ENCODE measurements at regions not wholly inside any gene's neighbourhood (a gene's known extent, or its start where the extent isn't known, plus 50 kb on each side); places are given as distances from the start of the nearest gene placed in this dataset.
"Not testable (repeated sequence)": the region's sequence is repeated elsewhere in the genome, so short reads cannot be mapped to it uniquely, and the experiment has no call there.

GRCh38 chrX:120725874-120726273, 96.0 kb upstream of the C1GALT1C1 start:
- H3K27ac Mint-ChIP-seq: no peak overlapping the region
- H3K4me1 Mint-ChIP-seq: no peaks in the 10 kb centered on the region
- H3K36me3 ChIP-seq (ENCODE audit: control insufficient read depth, insufficient read depth, low read length): no peaks in the 10 kb centered on the region
- peaks cover 52% of the 10 kb centered on the region for H3K9me3 Mint-ChIP-seq
- H3K4me1 ChIP-seq (ENCODE audit: control insufficient read depth, insufficient read depth, low read length): no peaks in the 10 kb centered on the region
- H3K27me3 Mint-ChIP-seq (ENCODE audit: insufficient read depth): peaks cover 6% of the 10 kb centered on the region
- no peaks in the 10 kb centered on the region for H3K36me3 Mint-ChIP-seq (ENCODE audit: low read depth)
- H3K4me3 ChIP-seq (ENCODE audit: low read length): no peak overlapping the region
- 85 to 100% methylated on average over 1 of the region's 1 CpG for WGBS, 2 experiments (ENCODE audit: insufficient coverage in 1 of 2, insufficient read length in 1 of 2)
- TF ChIP-seq CTCF (conservative IDR thresholded peaks at IDR 0.05): no peak
- no peak for DNase-seq
- H3K27ac ChIP-seq (ENCODE audit: low read depth, low read length): no peak overlapping the region
- no peaks in the 10 kb centered on the region for H3K27me3 ChIP-seq (ENCODE audit: control insufficient read depth, insufficient read depth, low read length, poor library complexity, severe bottlenecking)
- H3K9ac ChIP-seq (ENCODE audit: extremely low read depth, low read length, poor library complexity, severe bottlenecking): no peak overlapping the region
- no peaks in the 10 kb centered on the region for H3K9me3 ChIP-seq (ENCODE audit: control insufficient read depth, low read length)
- no peak overlapping the region for H3K4me3 Mint-ChIP-seq

GRCh38 chrX:120719622-120720021, 89.8 kb upstream of the C1GALT1C1 start:
- Mint-ChIP-seq H3K4me3 (no peak overlapping the region), H3K4me1 (no peaks in the 10 kb centered on the region), H3K9me3 (peaks cover 52% of the 10 kb centered on the region), H3K36me3 (ENCODE audit: low read depth) (no peaks in the 10 kb centered on the region), H3K27me3 (ENCODE audit: insufficient read depth) (peaks cover 3% of the 10 kb centered on the region), H3K27ac (no peak overlapping the region)
- H3K27ac ChIP-seq (ENCODE audit: low read depth, low read length): no peak overlapping the region
- no peaks in the 10 kb centered on the region for H3K9me3 ChIP-seq (ENCODE audit: control insufficient read depth, low read length)
- no peak for DNase-seq
- no peak overlapping the region for H3K9ac ChIP-seq (ENCODE audit: extremely low read depth, low read length, poor library complexity, severe bottlenecking)
- 89% methylated on average over 2 of the region's 2 CpGs; no CpG with 5 or more reads in 1 of the 2 experiments for WGBS, 2 experiments (ENCODE audit: insufficient coverage in 1 of 2, insufficient read length in 1 of 2)
- no peak for TF ChIP-seq CTCF (conservative IDR thresholded peaks at IDR 0.05)
- H3K36me3 ChIP-seq (ENCODE audit: control insufficient read depth, insufficient read depth, low read length): no peaks in the 10 kb centered on the region
- H3K4me1 ChIP-seq (ENCODE audit: control insufficient read depth, insufficient read depth, low read length): no peaks in the 10 kb centered on the region
- no peaks in the 10 kb centered on the region for H3K27me3 ChIP-seq (ENCODE audit: control insufficient read depth, insufficient read depth, low read length, poor library complexity, severe bottlenecking)
- H3K4me3 ChIP-seq (ENCODE audit: low read length): no peak overlapping the region

- Mint-ChIP-seq H3K4me1 (no peaks in the 10 kb centered on the region), H3K27me3 (ENCODE audit: insufficient read depth) (peaks cover 3% of the 10 kb centered on the region), H3K27ac (no peak overlapping the region), H3K9me3 (peaks cover 51% of the 10 kb centered on the region), H3K36me3 (ENCODE audit: low read depth) (no peaks in the 10 kb centered on the region), H3K4me3 (no peak overlapping the region)
- TF ChIP-seq CTCF (conservative IDR thresholded peaks at IDR 0.05): no peak
- DNase-seq: no peak
- no peak overlapping the region for H3K27ac ChIP-seq (ENCODE audit: low read depth, low read length)
- no peaks in the 10 kb centered on the region for H3K36me3 ChIP-seq (ENCODE audit: control insufficient read depth, insufficient read depth, low read length)
- H3K4me3 ChIP-seq (ENCODE audit: low read length): no peak overlapping the region
- no peaks in the 10 kb centered on the region for H3K4me1 ChIP-seq (ENCODE audit: control insufficient read depth, insufficient read depth, low read length)
- 100% methylated on average over 1 of the region's 2 CpGs; no CpG with 5 or more reads in 1 of the 2 experiments for WGBS, 2 experiments (ENCODE audit: insufficient coverage in 1 of 2, insufficient read length in 1 of 2)
- no peaks in the 10 kb centered on the region for H3K27me3 ChIP-seq (ENCODE audit: control insufficient read depth, insufficient read depth, low read length, poor library complexity, severe bottlenecking)
- H3K9ac ChIP-seq (ENCODE audit: extremely low read depth, low read length, poor library complexity, severe bottlenecking): no peak overlapping the region
- no peaks in the 10 kb centered on the region for H3K9me3 ChIP-seq (ENCODE audit: control insufficient read depth, low read length)
Measured at GRCh38 chrX:120718969-120719368, 89.1 kb upstream of the C1GALT1C1 start.

GRCh38 chrX:120702337-120702736, 72.5 kb upstream of the C1GALT1C1 start:
- H3K27me3 ChIP-seq (ENCODE audit: control insufficient read depth, insufficient read depth, low read length, poor library complexity, severe bottlenecking); H3K9ac ChIP-seq (ENCODE audit: extremely low read depth, low read length, poor library complexity, severe bottlenecking); H3K4me3 Mint-ChIP-seq; H3K36me3 Mint-ChIP-seq (ENCODE audit: low read depth); H3K27ac ChIP-seq (ENCODE audit: low read depth, low read length); DNase-seq; H3K9me3 ChIP-seq (ENCODE audit: control insufficient read depth, low read length); H3K4me1 Mint-ChIP-seq; H3K4me1 ChIP-seq (ENCODE audit: control insufficient read depth, insufficient read depth, low read length); H3K27ac Mint-ChIP-seq; H3K27me3 Mint-ChIP-seq (ENCODE audit: insufficient read depth); H3K4me3 ChIP-seq (ENCODE audit: low read length); H3K36me3 ChIP-seq (ENCODE audit: control insufficient read depth, insufficient read depth, low read length): not testable (repeated sequence)
- H3K9me3 Mint-ChIP-seq: peaks cover 69% of the 10 kb centered on the region
- no CpG with 5 or more reads among the region's 2 CpGs for WGBS, 2 experiments (ENCODE audit: insufficient coverage in 1 of 2, insufficient read length in 1 of 2)

Measured in endodermal cell (in vitro differentiated cells).